EH (cell line): ENCODE measurements at regions not wholly inside any gene's neighbourhood (a gene's known extent, or its start where the extent isn't known, plus 50 kb on each side); places are given as distances from the start of the nearest gene placed in this dataset.
A peak's percentile ranks its signal among the peaks of the same experiment; 100 is the strongest.

ENCODE experiments used
- DNase-seq: peaks from one replicate; pipeline ENCODE4 v3.0.0-alpha.2; 2015; ENCODE audit warnings: low read depth

DNA sequence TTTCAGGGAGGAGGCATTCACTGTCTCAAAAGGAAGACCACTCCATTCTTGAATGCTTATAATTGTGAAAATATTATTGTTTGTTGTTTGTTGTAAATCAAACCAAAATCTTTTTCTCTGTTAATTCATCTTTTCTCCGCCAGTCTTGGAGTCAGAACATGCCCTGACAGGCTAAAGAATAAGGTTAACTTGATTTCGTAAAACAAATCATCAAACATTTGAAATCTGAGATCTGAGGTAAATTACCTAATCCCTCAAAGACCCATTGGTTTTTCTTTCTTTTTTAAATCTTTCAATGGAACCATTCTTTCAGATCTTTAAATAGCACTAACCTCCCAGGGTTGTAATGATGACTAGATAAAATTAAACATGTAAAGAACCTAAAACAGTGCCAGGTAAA, 430.1 kb upstream of the PTBP2 start:
- DNase-seq: no peak

DNA sequence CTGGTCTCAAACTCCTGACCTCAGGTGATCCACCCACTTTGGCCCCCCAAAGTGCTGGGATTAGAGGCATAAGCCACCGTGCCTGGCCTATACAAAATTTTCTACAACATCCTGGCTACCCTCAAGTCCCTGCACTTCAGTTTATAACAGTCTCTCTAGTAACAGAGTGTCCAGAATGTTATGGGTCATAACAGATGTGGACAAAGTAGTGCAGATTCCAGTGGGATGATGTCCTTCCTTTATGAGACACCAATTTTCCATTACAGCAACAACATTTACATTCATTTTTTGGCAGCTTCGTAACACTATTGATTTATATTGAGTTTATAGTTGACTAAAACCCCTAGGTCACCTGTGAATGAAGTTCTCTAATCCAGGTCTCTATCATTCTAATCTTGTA, 429.4 kb upstream of the PTBP2 start:
- DNase-seq: no peak

DNA sequence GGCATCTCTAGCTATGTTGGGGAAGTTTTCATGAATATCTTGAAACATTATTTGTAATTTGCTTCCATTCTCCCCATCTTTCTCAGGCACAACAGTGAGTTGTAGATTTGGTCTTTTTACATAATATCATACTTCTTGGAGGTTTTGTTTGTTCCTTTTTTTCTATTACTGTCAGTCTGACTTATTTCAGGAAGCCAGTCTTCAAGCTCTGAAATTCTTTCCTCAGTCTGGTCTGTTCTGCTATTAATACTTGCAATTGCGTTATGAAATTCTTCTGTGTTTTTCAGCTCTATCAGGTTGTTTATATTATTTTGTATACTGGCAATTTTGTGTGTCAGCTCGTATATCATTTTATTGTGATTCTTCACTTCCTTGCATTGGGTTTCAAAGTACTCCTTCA, 424.6 kb upstream of the PTBP2 start:
- DNase-seq: no peak

DNA sequence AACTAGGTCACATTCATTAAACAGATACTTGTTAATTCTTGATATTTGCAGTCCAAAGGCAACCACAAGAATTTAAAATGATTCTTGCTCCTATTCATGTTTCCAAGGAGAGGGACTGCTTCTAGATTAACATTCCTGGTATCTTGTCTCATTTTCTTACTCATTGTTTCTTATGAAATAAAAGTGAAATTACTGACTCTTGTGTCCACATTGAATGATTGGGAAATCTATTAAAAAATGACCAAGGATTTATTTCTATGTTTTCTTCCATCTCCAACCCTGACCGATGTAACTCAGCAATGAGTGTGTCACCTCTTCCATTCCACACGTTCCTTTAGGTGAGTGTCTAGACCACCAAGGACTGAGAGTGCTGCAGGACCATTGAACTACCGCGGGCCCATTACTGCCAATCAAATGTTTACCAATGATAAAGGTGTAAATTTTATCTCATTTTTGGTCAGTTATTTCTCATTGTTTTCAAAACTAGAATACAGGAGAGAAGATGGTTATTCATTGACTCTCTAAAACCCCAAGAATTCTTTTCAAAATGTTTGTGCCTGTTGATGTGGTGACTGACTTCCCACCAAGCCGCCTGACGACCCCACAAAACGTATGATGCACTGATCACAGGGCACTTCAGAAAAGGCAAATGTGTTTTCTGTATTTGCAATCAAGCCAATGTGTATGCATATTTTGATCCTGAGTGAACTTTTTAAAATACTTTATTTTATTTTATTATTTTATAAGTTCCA, 414.6 kb upstream of the PTBP2 start:
- DNase-seq: peak; percentile 40

DNA sequence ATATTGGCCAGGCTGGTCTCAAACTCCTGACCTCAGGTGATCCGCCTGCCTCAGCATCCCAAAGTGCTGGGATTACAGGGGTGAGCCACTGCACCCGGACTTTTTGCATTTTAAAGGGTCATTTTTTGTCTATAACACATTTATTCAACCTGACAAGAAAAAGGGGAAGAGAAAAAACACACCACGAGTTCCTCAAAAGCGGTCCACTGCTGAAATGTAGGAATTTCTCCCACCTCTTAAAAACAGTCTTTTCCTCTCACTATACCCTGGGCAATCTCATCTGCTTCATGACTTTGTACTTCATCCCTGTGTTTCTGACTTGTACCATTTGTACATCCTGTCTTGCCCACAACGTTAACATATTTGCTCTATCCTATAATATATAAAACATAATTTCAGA, 413.3 kb upstream of the PTBP2 start:
- DNase-seq: no peak

DNA sequence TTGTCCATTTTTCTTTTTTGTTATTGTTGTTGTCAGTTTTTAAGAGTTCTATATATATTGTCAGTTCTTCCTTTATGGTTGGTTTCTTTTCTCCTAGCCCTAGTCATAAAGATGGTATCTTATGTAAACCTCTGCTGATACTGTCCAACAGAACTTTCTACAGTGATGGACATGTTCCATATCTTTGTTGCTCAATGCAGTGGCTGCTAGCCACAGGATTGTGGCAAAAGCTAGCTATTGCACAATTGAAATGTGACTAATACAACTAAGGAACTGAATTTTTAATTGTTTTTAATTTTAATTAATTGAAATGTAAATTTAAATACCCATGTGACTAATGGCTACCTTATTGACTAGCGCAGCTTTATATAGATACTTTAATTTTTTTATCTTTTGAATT, 411.8 kb upstream of the PTBP2 start:
- peak; percentile 55 for DNase-seq

DNA sequence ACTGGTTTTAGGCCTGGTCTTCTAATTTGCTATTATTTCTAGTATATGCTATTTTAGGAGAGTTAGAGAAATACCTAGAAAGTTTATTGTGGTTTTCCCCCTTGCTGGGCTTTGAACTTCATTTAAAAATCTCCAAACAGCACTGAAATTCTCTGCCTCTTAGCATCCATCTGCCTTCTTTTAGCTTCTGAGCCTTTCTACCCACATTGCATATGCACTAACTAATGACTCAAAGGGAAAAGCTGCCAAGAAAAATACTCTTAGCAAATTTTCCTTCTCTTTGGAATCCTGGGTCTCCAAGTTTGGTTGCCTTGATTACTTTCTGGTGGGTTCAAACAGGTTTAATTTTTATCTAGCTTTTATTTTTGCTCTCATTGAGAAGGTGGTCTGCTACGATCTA, 408.4 kb upstream of the PTBP2 start:
- DNase-seq: peak; percentile 46

DNA sequence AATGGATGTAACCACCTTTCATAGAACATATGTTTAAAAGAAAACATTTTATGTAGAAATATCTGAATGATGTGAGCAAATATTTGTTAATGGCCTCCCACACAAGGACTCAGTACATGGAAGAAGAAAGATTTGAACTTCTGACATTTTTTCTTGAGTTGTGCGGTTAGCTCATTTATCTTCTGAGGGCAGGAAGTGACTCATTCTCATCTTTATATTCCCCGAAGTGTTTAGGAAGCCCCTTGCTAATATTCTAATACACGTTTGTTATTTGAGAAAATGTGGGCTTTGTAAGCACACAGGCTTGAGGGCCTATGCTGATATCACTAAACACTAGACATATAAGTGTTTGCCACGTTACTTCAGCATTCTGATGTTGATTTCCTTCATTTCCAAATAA, 392.5 kb upstream of the PTBP2 start:
- DNase-seq: no peak

DNA sequence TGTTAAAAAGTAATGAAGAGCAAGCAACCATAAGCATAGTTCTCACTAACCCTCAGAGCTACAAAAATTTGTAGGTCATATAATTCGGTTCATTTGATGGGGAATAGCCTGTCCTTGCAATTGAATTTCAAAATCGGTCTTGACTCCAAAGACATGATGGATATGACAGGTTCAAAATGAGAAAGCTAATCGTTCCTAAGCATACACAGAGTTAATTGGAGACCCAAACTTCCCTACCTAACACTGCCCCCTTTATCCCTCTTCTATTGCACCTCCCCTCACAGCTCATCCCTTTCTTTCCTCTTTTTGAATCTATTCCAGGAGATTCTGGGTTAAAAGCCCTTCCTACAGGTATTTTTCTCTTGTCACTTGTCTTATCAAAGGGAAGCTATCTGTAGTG, 390.0 kb upstream of the PTBP2 start:
- DNase-seq: no peak

DNA sequence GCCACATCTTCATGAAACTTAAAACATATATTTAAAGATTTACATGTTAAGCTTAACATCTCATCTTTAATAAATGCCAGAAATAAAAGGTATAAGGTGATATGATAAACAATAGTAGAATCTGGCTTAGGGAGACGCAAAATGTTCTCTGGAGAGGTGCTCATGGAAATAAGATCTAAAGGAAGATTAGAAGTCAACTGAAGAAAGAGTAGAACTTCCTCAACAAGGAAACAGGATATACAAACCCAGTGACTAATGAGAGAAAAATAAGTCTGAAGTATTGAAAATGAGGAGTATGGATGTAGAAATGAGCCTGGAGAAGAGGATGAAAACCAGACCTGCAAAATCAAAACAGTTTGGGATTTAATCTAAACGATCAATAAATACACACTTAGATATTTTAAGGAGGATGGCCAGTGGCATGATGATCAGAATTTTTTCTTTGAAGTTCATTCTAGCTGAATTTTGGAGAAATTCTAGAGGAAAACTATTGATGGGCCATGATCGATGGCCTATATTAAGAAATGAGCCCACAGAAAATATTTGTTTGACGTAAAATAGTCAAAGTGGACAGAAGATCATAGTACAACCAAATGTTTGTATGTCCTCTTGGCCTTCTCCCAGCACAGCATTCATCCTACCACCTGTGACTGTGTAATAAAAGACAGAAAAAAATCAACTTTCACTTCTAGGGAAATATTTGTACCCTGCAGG, 387.9 kb upstream of the PTBP2 start:
- no peak for DNase-seq

DNA sequence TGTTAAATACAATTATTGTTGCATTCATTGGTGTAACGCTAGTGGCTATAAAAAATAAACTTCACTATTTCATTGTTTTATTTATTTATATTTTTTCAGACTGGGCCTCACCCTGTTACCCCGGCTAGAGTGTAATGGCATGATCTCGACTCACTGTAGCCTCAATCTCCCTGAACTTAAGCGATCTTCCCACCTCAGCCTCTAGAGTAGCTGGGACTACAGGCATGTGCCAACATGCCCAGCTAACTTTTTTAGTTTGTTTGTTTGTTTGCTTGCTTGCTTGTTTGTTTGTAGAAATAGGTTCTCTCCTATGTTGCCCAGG, 387.4 kb upstream of the PTBP2 start:
- no peak for DNase-seq

DNA sequence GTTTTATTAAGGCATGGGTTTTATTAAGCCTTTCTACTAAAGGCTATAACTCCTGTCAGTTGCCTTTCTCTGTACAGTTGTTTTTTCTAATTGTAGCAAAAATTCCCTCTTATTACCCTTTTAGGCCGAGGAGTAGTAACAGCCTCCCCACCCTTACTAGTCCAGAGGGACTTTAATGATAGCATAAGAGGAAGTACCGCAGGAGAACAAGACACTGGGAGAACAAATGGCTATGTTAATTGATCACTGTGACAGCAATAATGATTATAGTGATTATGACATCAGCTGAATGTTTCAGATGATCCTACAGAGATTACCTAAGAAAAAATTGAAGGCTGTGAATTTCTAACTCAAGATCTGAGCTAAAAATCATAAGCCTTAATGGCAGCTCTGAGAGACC, 383.0 kb upstream of the PTBP2 start:
- no peak for DNase-seq

DNA sequence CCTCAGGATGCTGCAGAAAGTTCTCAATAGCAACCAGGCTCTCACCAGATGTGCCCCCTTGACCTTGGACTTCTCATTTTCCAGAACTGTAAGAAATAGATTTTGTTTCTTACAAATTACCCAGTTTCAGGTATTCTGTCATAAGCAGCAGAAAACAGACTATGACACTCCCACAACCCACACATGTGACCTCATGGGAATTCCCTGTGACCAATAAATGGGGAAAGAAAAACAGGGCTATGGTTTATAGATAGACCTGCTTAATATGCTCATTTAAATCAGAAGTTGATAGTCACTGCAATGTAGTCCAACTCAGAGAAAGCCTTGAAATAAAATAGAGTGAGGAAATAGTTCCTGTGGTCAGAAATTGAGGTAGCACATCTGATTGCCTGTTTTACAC, 380.9 kb upstream of the PTBP2 start:
- DNase-seq: no peak

DNA sequence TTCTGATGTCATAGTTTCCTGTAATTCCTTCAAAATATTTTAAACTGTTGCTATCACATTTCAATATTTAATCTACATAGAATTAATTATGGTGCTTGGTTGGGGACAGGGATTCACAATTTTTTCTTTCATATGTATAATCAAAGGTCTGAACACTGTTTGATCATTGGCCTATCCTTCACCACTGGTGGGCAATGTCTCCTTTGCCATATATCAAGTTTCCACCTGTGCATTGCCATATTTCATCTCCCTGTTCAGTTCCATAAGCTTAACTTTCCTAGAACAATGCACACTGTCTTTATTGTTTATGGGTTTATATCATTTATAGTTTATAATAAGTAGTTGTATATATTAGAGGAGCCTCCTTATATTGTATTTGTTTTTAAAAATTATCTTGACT, 374.9 kb upstream of the PTBP2 start:
- DNase-seq: no peak

DNA sequence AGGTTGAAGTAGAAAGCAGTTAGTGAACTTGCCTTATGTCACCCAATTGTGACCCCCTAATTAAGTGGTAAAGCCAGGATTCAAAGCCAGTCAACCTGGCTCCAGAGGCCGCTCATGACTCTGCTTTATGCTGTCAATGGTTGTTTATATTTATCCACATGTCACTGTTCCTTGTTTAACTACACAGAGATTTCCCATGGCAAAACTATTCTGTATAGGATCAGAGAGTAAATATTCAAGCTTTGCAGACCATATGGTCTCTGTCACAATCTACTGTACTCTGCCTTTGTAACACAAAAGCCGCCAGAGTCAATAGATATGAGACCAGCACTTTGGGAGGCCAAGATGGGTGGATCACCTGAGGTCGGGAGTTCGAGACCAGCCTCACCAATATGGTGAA, 371.7 kb upstream of the PTBP2 start:
- no peak for DNase-seq

DNA sequence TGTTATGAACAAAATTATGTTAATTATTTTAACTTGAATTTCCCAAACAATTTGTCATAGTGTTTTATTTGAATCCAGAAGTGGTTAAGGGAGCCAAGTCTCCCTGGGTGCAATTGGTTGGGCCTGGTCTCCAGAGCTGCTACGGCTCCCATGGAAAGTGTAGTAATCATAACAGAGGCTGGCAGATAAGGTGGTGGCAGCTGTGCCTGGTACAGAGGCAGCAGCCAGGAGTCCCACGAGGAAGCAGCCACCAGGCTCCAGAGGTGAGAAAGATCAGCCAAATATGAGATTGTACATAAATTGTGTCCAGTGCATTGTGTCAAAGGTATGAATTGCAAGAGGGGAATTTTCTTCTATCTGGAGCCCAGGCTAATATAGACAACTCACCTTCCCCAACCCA, 368.9 kb upstream of the PTBP2 start:
- DNase-seq: no peak

DNA sequence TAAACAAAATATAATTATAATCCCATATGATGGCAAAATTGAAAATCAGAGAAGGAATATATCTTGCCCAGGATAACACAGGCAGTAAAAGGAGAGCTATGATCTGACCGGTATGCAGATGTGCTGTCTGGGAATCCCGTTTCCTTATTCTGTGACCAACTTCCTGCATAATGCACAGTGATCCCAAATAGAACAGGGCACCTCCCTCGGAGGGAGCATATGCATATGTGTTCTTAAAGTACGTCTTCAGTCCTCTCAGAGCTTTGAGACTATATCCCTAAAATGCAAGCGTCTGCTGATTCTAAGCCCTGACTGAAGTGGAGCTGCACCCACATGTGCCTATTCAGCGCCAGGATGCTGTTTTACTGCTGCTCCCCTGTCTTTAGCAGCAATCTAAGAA, 366.1 kb upstream of the PTBP2 start:
- DNase-seq: no peak

DNA sequence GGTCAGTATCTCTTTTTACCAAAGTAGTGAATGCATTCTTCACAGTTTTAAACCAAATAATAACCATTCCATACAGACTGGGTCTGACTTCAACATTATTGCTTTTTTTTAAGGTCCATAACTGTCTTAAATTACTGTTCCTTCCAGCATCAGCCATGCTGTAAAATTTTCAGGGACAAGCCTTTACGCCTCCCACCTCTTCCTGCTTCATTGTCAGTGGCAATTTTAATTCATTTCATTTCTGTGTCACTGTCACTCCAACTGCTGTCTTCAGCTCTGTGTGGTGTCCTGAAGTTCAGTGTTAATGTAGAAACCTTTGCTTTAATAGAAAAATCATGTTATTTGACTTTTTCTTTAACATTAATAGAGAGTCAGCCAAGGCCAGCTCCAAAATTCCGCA, 365.6 kb upstream of the PTBP2 start:
- no peak for DNase-seq

DNA sequence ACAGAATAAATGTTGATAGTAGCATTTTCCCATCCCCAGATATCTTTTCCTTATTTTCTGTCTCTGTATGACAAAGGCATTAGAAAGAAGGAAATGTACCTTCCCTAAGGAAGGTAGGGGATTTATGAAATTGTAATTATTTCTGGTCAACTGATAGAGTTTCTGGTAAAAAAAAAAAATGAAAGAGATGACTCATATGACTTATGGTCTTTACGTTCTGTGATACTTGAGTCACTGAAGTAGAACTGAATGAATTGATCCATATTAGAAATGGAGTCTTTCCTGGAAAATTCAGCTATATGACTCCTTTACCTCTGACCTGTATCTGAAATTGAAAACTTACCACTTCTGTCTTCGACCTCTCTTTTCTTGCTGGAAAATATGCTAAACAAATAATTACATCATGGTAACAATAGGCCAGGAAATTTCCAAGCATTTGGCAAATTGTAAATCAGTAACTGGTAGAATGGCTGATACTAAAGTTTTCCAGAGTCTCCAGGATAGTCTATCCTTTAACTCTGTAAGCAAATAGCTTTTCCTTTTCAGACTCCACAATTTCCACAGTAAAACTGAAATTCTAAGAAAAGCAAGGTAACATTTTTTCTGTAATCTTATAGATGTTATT, 364.3 kb upstream of the PTBP2 start:
- DNase-seq: no peak

DNA sequence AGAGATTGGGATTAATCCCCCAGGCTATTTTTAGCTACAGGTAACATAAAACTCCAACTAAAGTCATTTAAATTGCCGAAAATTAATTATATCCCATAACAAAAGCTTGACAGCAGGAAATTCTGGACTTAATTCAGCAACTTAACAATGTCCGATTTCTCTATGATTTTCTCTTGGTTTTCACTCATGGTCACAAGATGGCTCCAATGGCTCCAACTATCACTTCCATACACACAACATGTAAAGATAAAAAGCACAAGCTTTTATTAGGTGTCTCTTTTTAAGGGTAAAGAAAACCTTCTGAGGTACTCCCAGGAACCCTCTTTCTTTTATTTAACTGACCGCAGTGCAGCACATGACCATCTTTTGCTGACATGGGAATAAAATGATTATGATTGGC, 363.5 kb upstream of the PTBP2 start:
- DNase-seq: no peak

DNA sequence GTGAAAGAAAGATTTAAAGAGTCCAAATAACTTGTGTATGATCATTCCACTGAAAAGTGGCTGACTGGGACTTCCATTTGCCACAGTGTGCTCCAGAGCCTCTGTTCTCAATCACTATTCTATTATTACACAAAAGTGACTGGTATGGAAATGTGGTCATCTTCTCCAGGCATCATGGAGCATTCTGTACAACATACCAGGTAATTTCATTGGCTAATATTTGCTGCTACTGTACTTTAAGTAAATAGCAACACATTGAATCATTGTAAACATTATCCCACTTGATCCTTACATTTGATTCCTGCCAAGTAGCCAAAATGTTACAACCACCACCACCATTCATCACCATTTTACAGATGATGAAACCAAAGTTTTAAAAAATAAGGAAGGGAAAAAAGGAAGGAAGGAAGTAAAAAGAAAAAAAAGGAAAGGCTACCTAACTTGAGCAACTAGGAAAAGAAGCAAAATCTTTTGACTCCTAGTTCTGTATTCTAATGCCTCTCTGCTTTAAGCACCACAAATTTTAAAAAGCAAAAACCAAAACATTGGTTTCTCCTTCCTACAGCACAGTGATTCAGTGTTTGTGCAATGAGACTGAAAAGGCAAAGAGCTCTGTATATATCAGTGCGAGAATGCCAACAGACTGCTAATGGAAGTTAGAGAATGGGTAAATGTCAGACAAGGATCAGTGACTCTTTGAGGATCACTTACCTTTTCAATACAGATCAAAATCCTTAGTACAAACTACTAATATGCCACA, 361.4 kb upstream of the PTBP2 start:
- no peak for DNase-seq

DNA sequence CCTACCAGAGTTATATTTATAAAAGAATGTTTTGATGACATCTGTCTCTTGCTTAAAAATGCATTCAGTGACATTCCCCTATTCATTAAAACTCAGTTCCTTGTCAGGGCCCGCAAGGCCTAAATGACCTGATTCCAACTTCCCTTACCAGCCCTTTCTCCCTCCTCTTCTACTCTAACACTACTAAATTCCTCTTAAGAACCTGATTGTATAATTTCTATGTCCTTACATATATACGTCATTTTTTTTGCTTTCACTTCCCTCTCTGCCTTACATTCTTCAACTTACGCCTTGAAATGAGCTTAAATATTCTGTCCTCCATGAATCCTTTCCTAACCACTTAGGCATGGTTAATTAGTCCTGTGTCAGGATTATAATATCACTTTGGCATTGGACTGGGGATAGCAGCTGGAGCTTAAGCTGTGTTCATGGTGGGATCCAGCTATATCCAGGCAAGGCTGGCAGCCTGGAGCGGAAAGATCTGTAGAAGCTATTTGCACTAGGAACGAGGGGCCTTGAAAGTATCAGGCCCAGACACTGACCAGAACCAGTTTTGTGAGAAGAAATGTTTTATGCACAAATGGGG, 360.2 kb upstream of the PTBP2 start:
- no peak for DNase-seq

DNA sequence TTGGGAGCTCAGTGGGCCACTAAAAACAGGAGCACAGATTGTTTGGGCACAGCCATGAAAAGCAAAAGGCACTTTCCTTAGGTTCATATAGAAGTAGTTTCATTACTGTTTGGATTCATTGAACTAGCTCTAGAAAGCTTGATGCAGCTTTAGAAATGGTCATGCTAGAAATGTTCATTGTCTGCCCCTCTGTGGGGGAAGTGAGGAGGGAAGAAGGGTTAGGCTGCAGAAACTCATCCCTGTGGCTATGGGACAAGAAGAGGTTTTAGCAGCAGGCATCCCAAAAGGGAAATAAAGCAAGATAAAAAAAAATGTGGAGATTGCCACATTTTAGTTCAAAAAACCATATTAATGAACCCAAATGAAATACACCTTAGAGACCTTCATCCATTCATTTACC, 359.6 kb upstream of the PTBP2 start:
- DNase-seq: no peak
